Skin epidermis (tissue), 12 donors: ENCODE measurements at regions not wholly inside any gene's neighbourhood (a gene's known extent, or its start where the extent isn't known, plus 50 kb on each side); places are given as distances from the start of the nearest gene placed in this dataset.
"Not testable (repeated sequence)": the region's sequence is repeated elsewhere in the genome, so short reads cannot be mapped to it uniquely, and the experiment has no call there.

Experiments used
- H3K27ac ChIP-seq, 21 experiments: fragments of 200-600 bp; sonication (generic) in 11 of 21; one replicate each; pipeline ENCODE4 v1.5.0; 2020; ENCODE audit warnings: mild to moderate bottlenecking in 3 of 21, inconsistent platforms in 2 of 21, moderate library complexity in 2 of 21
- H3K4me3 ChIP-seq, 7 experiments: fragments of 200-600 bp; sonication (generic) in 2 of 7; one replicate each; pipeline ENCODE4 v1.5.0; 2020; ENCODE audit warnings: inconsistent platforms in 2 of 7, mild to moderate bottlenecking in 2 of 7, moderate library complexity in 1 of 7

DNA sequence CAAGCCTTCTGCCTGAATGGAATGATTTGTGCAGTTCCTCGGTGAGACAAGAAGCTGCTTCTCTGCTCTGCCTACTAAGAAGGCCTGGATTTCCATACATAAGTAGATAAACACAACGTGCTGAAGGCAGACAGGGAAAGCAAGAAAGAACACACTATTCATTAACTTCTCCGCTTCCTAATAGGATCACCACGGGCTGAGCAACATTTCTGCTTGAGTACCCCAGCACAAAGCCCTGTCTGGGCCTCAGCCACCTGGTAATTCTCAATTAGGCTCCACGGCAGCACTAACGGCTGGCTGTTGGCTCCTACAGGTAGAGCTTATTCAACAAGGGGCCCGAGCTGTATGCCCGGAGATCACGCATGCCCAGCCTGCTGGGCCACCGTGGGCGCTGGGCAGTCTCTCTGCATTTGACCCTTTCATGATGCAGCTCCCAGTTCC, 1156.6 kb downstream of the TBC1D22A start:
- no peak overlapping the region for H3K4me3 ChIP-seq
- H3K27ac ChIP-seq, result no peak overlapping the region

- H3K4me3 ChIP-seq, result no peak overlapping the region
- H3K27ac ChIP-seq, result no peak overlapping the region
Observed at GRCh38 chr22:47918276-47918921, 1155.9 kb downstream of the TBC1D22A start.

DNA sequence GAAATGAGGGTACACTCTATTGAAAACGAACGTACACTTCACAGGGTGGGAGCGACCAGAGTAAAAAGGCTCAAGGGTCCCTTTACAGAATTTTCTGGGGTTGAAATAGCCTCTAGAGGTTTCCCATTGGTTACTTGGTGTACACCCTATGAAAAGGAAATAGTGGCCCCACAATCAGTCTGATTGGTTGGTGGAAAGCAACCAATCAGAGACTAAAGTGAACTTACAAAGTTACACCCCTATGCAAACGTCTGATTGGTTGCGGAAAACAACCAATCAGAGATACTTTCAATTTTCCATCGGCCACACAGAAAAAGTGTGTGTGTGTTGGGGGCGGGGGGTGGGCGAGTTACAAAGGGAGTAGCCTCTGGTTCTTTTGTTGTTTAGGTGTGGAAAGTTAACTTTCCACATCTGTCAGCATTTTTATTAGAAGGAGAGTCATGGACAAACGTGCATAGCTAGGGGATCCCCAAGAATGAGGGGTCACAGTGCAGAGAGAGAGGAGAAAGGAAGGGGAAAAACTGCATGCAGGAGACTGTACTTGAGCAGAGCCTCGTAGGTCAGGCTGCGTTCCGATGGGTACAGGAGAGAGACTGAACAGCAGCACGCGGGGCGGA, 1152.1 kb downstream of the TBC1D22A start:
- H3K27ac ChIP-seq, result no peak overlapping the region
- no peak overlapping the region for H3K4me3 ChIP-seq

DNA sequence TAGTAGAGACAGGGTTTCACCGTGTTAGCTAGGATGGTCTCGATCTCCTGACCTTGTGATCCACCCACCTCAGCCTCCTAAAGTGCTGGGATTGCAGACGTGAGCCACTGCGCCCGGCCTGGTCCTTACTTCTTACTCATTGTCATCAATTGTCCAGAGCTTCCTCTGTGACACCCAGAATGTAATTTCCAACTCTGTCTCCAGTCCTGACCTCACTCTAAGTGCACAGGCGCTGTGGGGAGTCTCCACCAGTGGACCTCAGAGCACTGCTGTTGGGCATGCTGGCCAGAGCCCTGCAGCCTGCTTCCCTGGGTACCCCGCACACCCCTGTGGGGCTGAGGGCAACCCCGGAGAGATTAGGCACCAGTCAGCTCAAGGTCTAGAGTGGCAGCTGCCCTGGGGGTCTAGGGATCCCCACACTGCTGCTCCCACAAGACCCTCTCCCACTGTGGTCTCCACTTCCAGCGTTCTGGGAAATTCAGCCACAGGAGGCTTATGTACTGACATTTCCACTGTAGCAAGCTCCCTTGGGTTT, 1140.3 kb downstream of the TBC1D22A start:
- H3K4me3 ChIP-seq, result no peak overlapping the region
- no peak overlapping the region for H3K27ac ChIP-seq

GRCh38 chr22:47901911-47902310, 1139.5 kb downstream of the TBC1D22A start:
- Histone ChIP-seq H3K4me3 (no peak overlapping the region), H3K27ac (no peak overlapping the region)

DNA sequence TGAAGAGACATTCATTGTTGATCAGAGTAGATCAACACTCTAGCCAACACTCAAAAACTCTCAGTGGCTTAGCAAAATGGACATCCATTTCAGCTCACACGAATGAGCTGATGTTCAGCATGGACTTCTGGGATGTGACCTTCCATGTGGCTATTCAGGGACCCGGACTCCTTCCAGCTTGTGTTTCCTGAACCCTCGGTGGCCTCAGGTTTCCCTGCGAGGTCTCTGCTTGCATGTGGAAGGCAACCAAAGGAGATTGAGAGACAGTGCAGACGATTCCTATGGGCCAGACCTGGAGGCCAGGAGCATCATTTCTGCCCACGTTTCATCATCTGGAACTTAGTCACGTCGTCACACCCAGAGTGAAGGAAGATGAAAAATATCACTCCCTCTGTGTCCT, 1137.4 kb downstream of the TBC1D22A start:
- no peak overlapping the region for H3K4me3 ChIP-seq
- H3K27ac ChIP-seq, result no peak overlapping the region

- Histone ChIP-seq H3K27ac (no peak overlapping the region), H3K4me3 (no peak overlapping the region)
Observed at GRCh38 chr22:47898946-47899345, 1136.5 kb downstream of the TBC1D22A start.

- no peak overlapping the region for H3K27ac ChIP-seq
- no peak overlapping the region for H3K4me3 ChIP-seq
Observed at GRCh38 chr22:47891609-47892008, 1129.2 kb downstream of the TBC1D22A start.

- Histone ChIP-seq H3K27ac (no peak overlapping the region), H3K4me3 (no peak overlapping the region)
Observed at GRCh38 chr22:47888817-47889216, 1126.4 kb downstream of the TBC1D22A start.

DNA sequence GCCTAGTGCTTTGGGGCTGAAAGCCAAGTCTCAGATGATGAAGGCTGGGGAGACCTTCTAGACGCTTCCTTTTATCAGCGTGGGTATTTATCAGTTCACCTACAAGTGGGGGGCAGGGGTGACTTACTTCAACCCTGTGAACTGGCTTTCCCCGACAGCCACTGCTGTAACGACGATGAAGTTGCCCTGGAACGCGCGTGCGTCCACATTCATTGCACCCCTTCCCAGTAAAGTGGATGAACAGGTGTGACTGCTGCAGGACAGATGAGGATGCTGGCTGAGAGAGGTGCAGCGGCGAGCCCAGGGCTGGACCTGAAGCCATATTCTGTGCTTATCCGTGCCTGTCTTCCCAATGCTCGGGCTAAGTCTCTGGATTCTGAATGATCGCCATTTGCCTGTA, 1122.3 kb downstream of the TBC1D22A start:
- H3K27ac ChIP-seq, result no peak overlapping the region
- H3K4me3 ChIP-seq, result no peak overlapping the region

GRCh38 chr22:47884200-47884599, 1121.8 kb downstream of the TBC1D22A start:
- Histone ChIP-seq H3K4me3 (no peak overlapping the region), H3K27ac (no peak overlapping the region)

GRCh38 chr22:47883757-47884156, 1121.3 kb downstream of the TBC1D22A start:
- Histone ChIP-seq H3K27ac (no peak overlapping the region), H3K4me3 (no peak overlapping the region)

GRCh38 chr22:47879346-47879745, 1116.9 kb downstream of the TBC1D22A start:
- H3K27ac ChIP-seq, result no peak overlapping the region
- no peak overlapping the region for H3K4me3 ChIP-seq

GRCh38 chr22:47878460-47878859, 1116.0 kb downstream of the TBC1D22A start:
- H3K27ac ChIP-seq, result no peak overlapping the region
- H3K4me3 ChIP-seq, result no peak overlapping the region

DNA sequence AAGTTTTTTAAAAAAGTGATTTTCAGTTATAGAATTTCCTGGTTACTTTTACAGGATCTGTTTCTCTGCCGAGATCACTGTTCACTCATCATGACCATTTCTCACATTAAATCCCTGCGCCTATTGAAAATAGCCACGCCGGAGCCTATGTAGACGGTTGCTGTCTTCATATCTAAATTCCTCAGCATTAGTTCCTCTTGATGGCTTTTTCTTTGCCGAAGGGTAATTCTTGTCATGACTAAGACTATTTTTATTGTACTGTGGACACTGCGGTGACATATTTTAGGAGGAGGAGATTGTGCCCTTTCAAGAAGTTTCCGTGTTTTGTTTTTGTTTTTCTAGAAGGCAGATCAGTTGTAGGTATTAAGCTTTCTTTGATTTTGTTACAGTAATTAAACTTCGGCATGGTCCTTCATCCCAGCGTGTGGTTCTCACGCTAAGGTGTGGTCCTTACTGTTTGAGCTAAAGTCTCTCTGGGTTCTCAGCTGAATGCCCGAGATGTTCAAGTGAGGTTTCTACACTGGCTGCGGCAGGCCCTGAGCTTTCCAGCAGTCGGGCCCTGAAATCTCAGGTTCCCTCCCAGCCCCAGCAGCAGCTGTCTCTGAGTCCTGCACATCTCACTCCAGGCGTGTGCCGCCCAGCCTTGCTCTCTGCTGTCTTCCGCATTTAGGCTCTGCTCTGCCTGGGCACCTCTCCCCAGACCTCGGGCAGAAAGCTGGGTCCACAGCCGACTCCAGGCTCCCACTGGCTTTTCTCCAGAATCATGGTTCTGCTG, 1110.5 kb downstream of the TBC1D22A start:
- no peak overlapping the region for H3K27ac ChIP-seq

GRCh38 chr22:47865626-47866025, 1103.2 kb downstream of the TBC1D22A start:
- Histone ChIP-seq H3K27ac (no peak overlapping the region), H3K4me3 (no peak overlapping the region)

More for the DNA sequence above, 1110.5 kb downstream of the TBC1D22A start:
- H3K4me3 ChIP-seq, result no peak overlapping the region

DNA sequence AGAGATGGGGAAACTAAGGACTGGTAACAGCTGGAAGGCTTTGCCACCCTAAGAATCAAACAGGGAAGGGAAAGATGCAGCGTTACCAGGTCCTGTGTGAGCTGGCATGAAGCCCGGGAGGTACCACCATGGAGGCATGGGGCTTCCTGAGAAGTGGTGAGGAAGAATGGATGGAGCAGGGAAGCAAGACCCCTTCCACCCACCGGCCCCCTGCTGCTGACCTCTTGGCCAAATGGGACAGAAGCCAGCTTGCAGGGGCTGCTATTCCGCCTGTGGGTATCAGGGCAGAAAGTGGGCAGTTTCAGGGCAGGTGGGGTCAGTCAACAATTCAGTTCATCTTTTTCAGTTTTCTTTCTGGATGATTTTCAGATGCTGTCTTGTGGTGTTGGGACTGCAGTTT, 1099.9 kb downstream of the TBC1D22A start:
- no peak overlapping the region for H3K27ac ChIP-seq
- H3K4me3 ChIP-seq, result no peak overlapping the region

DNA sequence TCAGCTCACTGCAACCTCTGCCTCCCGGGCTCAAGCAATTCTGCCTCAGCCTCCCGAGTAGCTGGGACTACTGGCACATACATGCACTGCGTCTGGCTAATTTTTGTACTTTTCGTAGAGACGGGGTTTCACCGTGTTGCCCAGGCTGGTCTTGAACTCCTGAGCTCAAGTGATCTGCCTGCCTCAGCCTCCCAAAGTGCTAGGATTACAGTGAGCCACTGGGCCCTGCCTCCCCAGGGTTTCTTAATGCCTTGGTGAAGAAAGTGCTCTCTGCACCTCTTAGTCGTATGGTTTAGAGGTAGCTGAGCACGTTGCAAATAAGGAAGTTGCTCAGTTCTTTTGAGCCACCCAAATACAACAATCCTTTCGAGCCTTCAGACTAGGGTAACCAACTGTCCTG, 1098.5 kb downstream of the TBC1D22A start:
- H3K4me3 ChIP-seq, H3K27ac ChIP-seq: not testable (repeated sequence)

DNA sequence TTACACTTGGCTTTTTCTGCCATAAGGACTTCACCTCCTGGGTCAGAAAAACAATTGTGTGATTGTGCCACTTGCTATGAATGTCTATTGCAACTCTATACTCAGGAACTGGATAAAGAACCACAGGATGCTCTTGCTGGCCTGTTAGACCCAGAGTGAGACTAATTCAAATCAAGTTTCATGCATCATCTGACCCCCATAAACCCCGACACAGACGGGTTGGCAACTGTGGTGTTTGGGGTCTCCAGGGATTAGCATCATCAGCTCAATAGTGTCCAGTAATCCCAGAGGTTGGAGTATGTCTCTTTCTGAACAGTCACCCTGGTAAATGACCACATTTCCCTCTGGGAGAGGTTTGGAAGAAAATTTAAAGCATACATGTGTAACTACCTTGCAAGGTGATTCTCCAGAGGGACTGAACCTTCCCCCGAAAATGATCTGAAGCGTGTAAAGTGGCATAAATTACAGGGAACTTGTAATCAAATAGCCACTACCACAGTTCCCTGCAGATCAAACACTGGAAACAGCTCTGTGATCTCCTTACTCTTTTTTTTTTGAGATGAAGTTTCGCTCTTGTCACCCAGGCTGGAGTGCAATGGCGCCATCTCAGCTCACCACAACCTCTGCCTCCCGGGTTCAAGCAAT, 1097.6 kb downstream of the TBC1D22A start:
- Histone ChIP-seq H3K4me3 (no peak overlapping the region), H3K27ac (no peak overlapping the region)

- H3K27ac ChIP-seq, result no peak overlapping the region
Observed at GRCh38 chr22:47858773-47859306, 1096.4 kb downstream of the TBC1D22A start.

More at GRCh38 chr22:47858773-47859306, 1096.4 kb downstream of the TBC1D22A start:
- no peak overlapping the region for H3K4me3 ChIP-seq
